ENCODE measurements at regions not wholly inside any gene's neighbourhood (a gene's known extent, or its start where the extent isn't known, plus 50 kb on each side); places are given as distances from the start of the nearest gene placed in this dataset.

GRCh38 chr3:78368636-78369345 is 1328.9 kb downstream of the ROBO2 start:
- no peak for DNase-seq (ENCODE audit: extremely low read depth, low read depth)
- H3K4me3 ChIP-seq (replicated peaks; ENCODE audit: low read depth, low read length) = no peak overlapping the region
- no peak for TF ChIP-seq CTCF (IDR thresholded peaks at IDR 0.05; ENCODE audit: low read depth, low read length, missing control alignments)

- no peak for TF ChIP-seq CTCF (IDR thresholded peaks at IDR 0.05; ENCODE audit: low read depth, low read length, missing control alignments)
- no peak overlapping the region for H3K4me3 ChIP-seq (replicated peaks; ENCODE audit: low read depth, low read length)
- no peak for DNase-seq (ENCODE audit: extremely low read depth, low read depth)
These were observed 1350.3 kb downstream of the ROBO2 start for GRCh38 chr3:78390221-78390620.

GRCh38 chr3:78398401-78398800 is 1358.5 kb downstream of the ROBO2 start:
- DNase-seq (ENCODE audit: extremely low read depth, low read depth) = no peak
- no peak overlapping the region for H3K4me3 ChIP-seq (replicated peaks; ENCODE audit: low read depth, low read length)
- no peak for TF ChIP-seq CTCF (IDR thresholded peaks at IDR 0.05; ENCODE audit: low read depth, low read length, missing control alignments)

- DNase-seq (ENCODE audit: extremely low read depth, low read depth) = no peak
- no peak overlapping the region for H3K4me3 ChIP-seq (replicated peaks; ENCODE audit: low read depth, low read length)
- TF ChIP-seq CTCF (IDR thresholded peaks at IDR 0.05; ENCODE audit: low read depth, low read length, missing control alignments) = no peak
These were observed 1362.8 kb downstream of the ROBO2 start for GRCh38 chr3:78402720-78403119.

GRCh38 chr3:78405745-78406144 is 1362.1 kb downstream of the ROBO1 start:
- no peak for DNase-seq (ENCODE audit: extremely low read depth, low read depth)
- no peak for TF ChIP-seq CTCF (IDR thresholded peaks at IDR 0.05; ENCODE audit: low read depth, low read length, missing control alignments)
- H3K4me3 ChIP-seq (replicated peaks; ENCODE audit: low read depth, low read length) = no peak overlapping the region

- H3K4me3 ChIP-seq (replicated peaks; ENCODE audit: low read depth, low read length) = no peak overlapping the region
- DNase-seq (ENCODE audit: extremely low read depth, low read depth) = no peak
- no peak for TF ChIP-seq CTCF (IDR thresholded peaks at IDR 0.05; ENCODE audit: low read depth, low read length, missing control alignments)
These were observed 1361.4 kb downstream of the ROBO1 start for GRCh38 chr3:78406396-78406795.

GRCh38 chr3:78410077-78410476 is 1357.7 kb downstream of the ROBO1 start:
- TF ChIP-seq CTCF (IDR thresholded peaks at IDR 0.05; ENCODE audit: low read depth, low read length, missing control alignments) = no peak
- no peak for DNase-seq (ENCODE audit: extremely low read depth, low read depth)
- no peak overlapping the region for H3K4me3 ChIP-seq (replicated peaks; ENCODE audit: low read depth, low read length)
